Activated effector memory CD4-positive, alpha-beta T cell treated with Interleukin-2 at 50 U/mL for 16 hours (primary cell): ENCODE measurements at regions not wholly inside any gene's neighbourhood (a gene's known extent, or its start where the extent isn't known, plus 50 kb on each side); places are given as distances from the start of the nearest gene placed in this dataset.
A peak's percentile ranks its signal among the peaks of the same experiment; 100 is the strongest.

Experiments
- DNase-seq: peaks from one replicate; pipeline ENCODE4 v3.0.0-alpha.2; 2020

DNA sequence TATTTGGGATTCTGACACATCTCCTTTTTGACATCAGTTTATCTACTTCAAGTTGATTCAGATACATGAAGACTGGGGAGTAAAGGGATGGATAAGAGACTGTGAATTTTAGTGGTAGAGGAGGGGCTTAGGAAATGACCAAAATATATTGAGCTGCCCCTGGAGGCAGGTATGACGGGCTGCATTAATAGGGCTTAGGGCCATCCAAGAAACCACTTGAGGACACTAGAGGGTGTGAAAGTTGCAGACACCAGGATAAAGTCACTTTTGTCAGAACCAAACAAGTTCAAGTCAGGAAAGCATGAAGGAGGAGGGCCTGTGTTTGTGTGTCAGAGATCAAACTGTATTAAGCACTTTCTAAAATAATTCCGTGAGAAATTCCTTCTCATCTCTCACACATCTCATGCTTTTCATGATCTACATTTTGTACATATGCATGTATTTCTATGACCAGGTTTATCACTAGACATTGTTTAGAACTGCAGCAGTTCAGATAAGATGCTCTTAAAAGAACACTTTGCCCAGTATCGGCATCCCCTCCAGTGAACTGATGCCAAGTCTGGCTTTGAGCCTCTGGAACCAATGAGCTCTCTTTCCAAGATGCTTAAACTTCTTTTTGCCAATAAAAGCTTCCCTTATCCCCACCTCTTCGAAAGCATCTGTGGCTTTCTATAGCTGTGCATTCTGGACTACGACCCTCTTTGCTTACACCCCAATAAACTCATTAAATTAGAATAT is 136.9 kb downstream of the SLC38A1 start:
- no peak for DNase-seq

DNA sequence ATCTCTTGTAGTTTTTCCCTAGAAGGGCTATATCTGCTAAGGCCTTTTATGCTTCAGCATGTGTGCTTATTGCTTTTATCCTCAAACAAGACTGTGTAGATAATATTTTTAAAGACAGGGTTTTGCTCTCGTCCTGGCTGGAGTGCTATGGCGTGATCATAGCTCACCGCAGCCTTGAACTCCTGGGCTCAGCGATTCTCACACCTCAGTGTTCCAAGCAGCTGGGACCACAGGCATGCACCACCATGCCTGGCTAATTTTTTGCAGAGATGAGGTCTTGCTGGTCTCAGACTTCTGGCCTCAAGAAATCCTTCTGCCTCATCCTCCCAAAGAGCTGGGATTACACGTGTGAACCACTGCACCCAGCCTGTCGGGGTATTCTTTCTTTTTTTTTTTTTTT is 137.3 kb upstream of the SCAF11 start:
- DNase-seq, result no peak

DNA sequence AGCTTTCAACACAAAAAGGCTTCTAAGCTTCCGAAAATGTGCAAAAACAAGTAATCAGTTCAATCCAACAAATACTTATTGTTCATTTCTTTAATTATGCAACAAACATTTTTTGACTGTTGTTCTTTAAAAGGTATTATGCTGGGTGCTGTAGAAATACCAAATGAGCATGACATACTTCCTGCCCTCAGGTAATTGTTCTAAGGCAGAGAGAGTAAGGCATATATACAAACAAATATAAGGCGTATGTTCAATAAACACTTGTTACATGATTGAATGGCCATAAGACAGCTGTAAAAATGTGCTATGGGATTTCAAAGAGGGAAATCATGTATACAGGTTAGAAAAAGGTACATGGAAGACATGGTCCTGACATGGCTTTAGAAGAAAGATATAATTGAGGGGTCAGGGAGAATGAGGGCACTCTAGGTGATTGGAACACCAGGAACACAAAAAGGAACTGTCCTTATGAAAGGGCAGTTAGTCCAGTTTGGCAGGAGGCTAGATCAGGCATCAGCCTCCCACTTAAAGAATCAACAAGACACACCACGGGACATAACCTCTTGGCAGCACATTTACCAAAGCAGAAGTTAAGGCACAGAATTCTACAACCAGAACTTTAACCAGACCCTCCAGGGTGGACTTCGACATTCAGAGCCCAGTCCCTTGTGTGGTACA is 135.8 kb upstream of the SCAF11 start:
- DNase-seq, result no peak

DNA sequence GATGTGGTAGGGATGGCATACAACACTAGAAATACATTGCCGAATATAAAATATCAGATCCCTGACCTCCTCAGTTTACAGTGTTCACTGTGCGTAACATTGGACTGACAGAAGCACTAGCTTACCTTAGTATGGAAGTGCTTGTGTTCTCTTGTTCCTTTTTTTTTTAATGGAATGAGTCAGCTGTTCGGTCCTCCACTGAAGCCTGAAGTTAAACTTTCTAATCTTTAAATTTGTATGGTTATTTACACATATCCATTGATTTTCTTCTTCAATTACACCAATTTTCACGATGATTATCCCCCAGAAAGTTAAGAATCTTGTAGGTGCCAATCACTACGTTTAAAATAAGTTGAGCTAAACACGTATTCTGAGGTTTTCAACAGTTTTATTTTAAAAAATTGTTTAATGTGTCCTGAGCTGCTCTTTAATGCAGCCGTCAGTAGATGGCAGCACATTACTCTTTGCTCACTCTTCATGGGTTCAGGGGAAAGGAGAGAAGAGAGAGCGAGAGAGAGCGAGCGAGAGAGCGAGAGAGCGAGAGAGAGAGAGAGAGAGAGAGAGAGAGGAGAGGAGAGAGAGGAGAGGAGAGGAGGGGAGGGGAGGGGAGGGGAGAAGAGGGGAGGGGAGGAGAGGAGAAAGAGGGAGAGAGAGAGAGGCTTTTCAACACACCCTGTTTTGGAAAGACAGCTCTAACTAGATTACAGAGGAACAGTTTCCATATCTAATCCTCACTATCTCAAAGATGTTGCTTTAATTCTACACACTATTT is 134.7 kb upstream of the SCAF11 start:
- DNase-seq, result peak; percentile 19

DNA sequence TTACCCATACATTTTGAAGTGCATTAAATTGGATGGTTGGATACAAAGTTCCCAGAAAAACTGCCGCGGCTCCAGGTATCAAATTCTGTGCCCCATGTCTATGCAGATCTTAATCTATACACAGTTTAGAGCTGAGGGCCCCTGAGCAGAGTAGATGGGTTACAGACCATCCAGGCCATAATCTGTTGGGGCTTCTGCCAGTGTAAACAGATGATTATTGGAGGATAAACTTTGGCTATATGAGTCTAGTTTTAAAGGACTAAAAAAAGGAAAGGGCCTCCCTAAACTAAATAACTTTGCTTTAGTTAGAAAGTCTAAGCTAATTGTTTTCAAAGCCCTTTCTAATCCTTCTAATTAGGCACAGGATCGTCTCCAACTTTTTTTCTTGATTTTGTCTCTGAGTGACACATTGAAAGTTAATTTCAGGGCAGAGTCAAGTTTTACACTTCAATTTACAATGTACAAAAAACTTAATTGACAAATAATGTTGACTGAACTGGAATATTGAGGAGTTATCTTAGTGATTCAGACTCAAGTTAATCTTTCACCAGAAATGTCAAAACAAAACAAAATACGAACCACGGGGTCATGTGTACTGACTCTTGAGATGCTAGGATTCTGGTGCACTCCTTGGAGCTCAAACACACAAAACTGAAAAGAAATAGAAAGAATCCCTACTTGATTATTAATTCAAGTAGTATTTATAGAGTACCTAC is 133.9 kb upstream of the SCAF11 start:
- no peak for DNase-seq

DNA sequence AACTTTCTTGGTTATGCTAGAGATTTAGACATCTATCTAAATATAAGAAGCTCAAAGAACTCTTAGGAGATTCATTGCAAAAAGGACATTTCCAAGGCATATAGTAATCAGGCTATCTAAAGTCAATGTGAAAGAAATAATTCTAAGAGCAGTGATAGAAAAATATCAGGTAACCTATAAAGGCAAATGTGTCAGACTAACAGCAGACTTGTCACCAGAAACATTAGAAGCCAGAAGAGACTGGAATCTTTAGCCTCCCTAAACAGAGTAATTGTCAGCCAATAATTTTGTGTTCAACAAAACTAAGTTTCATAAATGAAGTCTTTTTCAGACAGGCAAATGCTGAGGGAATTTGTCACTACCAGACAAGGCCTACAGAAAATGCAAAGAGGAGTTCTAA is 122.0 kb upstream of the SCAF11 start:
- no peak for DNase-seq

DNA sequence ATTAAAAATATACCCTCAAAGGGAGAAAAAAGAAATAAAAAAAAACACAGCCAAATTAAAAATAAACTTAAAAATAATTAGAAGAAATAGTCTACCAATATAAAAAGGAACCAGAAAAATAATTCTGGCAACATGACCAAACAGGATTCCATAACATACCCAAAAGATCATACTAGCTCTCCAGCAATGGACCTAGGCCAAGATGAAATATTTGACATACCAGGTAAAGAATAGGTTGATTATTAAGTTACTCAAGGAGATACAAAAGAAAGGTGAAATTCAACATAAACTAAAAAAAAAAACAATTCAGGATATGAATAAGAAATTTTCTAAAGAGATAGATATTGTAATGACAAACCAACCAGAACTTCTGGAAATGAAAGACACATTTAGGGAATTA is 121.3 kb upstream of the SCAF11 start:
- DNase-seq, result no peak

DNA sequence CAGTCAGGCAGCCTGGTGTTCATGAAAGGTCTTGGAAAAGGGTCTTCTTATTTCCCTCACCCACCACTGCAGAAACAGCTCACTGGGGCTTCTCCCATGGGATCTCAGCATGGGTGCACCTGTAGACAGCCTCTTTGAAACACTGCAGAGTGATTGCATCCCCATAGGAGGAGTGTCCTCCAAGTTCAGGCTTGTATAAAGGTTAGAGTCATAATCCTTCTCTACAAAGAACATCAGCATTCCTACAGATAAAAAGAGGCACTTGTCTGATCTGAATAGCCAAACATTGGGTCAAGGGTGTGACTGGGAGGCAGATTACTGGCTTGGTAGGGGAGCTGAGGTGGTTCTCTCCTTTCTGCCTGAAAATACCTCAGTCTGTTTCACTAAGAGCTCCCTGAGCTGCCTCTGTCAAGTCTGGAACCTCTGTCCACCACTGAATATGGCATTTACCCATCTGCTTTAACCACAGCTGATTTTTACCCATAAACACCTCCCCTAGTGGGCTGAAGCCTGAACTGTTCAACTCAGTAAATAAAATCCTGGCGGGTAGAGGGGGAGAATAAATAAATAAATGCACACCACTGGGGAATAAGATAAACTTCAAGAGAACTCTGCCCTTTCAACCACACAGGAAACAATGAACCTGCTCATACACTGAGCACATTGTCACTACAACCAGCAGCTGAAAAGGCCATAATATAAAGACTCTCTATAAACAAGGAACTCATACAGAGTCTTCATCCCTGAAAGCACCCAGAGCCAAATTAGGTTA is 120.7 kb upstream of the SCAF11 start:
- DNase-seq, result no peak

DNA sequence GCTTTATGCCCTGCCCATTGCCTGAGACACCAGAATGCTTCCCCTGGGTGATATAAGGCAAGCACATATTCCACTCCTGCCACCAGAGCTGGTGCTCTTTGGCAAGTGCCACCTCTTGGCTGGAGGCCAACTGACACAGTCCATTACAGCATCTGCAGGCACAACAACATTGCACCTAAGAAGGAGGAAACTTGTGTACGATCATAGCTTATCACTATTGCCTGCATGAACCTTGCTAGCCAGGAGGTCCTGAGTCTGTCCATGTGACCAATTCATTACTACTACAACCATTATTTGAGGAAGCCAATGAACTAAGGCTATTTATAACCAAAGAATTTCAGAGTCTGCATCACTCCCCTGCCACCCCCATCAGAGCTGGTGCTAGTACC is 119.8 kb upstream of the SCAF11 start:
- DNase-seq, result no peak

DNA sequence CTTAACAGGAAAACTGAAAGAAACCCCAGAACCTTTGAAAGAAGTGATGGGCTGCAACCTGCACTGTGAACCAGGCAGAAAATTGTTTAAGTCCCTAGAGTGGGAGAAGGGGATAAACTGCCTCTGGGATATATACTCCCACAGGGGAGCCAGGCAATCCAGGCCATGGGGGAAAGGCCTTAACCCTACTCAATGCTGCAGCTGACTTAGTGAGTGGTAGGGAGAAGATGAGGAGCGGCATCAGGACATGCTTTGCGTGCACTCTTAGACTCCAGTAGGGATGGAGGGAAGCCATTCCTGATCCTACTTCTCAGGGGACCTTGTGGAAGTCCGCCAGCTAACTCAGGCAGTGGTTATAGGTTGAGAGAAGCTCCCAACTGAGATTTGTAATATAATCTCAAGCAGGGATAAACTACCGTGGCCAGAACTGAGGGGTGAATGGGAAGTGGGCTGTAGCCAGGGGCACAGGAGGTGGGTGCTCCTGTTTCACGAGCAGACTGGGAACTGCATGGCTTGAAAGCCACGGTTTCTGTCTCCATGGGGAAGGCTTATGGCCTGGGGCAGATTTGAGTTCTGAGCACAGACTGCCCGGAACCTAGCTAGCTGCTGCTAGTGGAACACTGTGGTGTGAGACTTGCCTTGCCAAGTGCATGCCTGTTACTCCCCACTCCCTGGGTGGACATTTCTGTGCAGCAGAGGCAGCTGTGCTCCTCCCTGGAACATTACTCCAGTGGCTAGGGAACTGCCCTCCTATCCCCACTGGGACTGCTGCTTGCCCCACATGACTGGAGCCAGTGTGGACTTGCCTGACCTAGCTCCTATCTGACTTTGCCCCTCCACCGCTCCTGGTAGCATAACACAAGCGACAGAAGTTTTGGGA is 119.2 kb upstream of the SCAF11 start:
- DNase-seq, result no peak

DNA sequence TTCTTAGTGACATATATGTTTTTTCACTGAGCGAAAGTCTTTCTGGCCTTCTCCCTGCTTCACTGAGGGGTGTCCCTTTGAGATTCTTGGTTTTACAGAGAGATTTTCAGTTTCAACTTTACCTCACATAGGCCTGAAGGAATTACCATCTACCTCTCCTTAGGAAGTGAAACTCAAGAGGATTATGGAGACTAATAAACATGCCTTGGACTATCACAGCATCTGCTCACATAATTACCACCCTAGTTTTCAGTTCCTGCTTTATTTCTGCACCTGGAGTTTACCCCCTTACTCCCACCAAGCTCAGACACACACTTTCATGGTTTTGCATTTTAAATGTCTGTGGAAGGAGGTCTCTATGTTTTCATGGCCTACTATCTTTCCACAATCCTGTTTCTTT is 118.3 kb upstream of the SCAF11 start:
- DNase-seq, result no peak

DNA sequence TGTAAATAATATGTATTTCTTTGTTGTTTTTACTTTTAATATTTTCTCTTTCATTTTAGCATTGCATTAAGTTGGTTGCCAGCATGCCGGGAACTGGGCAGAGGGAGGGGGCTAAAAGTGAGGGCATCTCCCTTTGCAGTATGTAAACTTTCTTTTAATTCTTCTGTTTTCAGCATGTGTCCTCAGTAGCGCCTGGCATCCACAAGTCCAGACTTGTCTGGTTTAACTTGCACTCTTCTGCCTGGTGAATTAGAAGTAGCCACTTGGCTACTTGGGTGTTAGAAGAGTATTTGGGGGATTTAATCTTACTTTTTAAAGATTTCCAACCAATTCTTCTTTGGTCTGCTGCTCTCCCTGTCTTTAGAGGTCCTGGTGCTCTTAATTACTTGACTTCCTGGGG is 117.2 kb upstream of the SCAF11 start:
- DNase-seq, result no peak

DNA sequence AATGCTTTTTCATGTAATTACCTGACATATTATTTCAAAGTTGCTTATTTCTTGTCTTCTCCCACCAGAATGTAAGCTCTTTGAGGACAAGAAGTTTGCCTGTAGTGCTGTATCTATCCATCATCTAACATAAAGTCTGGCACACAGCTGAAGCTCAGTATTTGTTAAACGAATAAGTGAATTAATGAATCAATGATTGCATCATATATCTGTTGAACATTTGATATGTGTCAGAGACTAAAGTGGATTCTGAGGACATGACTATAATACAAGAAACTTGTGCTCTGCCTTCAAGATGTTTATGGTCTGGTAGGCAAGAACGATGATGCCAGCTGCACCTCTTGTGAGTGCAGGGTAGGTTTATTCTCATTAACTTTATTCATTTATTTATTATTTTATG is 115.4 kb upstream of the SCAF11 start:
- no peak for DNase-seq

DNA sequence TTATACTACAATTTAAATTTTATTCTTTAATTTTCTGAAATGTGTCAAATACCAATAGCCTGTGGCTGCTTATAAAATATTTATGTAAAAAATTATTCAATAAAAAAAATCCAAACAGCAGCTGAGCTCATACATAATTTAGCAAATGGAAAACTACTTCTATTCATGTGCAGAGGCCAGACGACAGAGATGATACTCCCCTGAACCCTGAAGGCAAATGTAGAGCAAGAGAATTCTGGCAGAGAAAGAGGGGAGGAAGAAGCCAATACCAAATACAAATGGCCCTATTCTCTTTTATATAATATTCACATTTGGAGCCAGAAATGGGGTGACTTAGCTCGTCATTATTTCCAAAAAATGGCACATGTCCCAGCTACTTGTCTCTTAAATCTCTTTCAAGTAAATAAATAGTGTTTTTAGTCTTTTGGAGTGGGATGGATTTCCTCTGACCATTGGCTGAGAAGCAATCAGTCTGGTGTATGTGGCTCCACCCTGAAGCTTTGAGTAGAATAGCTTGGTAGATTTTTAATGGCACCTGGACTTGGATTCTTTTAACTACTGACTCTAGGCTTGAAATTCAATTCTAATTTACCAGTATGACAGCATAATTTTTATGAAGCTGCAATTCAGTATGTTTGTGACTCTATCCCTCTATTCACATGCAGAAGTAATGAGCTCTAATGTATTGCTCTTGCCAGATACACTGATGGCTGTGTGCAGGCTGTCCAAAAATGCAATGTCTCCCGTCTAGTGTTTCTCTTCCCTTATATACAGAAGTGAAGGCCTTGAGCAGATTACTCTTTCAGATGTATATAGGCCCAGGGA is 113.4 kb upstream of the SCAF11 start:
- DNase-seq, result no peak

DNA sequence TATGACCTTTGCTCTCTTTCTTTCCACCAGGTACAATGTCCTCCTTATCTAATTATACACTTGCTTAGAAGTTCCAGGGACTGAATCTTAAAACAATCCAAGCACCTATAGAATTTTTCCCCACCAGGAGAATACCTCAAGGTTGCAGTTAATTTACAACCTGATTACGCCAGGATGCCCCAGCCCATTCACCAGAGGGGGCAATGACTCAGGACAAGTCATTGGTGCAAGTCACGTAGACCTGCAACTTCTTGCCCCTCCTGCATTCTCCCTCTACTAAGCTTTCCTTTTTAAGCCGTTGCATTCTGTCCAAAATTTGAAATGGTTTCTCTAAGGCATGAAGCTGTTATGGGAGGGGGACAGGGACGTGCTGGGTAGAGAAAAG is 111.1 kb upstream of the SCAF11 start:
- no peak for DNase-seq

DNA sequence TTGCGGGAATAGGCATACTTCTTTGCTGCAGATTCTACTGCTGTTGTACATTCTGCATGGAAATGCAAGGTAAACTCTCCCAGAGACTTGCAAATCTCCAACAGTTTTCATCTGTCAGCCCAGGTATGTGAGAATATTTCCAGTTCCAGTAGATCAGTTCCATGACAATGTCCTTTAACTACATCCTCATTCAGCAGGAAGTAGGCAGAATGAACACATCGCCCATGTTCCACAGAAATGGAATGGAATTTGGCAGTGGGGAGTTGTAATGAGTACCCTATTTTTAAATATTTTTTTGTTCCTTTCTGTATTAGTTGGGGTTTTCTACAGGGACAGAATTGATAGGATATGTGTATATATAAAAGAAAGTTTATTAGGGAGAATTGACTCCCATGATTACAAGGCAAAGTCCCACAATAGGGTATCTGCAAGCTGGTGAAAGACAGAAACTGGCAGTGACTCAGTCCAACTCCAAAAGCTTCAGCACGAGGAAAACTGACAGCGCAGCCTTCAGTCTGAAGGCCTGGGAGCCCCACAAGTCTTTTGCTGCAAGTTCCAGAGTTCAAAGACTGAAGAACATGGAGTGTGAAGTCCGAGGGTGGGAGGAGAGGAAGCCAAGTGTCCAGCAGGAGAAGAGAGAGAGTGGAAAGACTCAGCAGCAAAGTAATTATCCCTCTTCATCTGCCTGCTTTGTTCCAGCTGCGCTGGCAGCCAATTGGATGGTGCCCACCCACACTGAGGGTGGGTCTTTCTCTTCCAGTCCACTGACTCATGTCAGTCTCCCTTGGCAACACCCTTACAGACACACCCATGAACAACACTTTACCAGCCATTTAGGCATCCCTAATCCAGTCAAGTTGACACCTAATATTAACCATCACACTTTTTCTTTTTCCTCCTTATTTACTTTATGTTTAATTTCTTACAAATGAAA is 110.4 kb upstream of the SCAF11 start:
- DNase-seq, result no peak

DNA sequence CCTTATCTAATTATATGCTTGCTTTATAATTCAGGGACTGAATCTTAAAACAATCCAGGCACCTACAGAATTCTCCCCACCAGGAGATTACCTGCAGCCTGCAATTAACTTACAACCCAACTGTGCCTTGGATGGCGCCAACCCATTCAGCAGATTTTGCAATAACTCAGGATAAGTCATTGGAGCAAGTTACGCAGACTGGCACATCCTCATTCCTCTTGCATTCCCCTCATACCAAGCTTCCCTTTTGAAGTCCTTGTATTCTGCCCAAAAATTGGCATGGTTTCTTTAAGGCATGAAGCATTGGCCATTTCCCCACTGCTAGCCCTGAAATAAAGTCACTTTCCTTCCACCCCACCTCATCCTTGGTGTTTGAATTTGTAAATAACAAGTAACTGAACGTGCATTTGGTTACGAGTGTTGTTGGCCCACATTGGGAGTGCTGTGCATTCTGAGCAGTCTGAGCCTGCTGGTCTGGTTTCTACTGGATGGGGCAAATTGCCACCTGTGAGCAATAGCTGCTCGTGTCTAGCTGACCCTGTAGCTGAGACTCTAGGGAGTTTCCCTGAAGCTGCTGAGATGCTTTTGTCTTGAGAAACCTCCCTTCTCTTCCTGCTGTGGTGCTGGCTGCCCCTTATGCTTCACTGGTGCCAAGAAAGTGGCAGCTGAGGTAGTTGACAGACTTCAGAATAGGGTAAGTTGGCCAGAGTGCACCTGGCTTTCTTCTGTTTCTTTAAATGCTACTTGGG is 99.2 kb upstream of the SCAF11 start:
- DNase-seq, result no peak

DNA sequence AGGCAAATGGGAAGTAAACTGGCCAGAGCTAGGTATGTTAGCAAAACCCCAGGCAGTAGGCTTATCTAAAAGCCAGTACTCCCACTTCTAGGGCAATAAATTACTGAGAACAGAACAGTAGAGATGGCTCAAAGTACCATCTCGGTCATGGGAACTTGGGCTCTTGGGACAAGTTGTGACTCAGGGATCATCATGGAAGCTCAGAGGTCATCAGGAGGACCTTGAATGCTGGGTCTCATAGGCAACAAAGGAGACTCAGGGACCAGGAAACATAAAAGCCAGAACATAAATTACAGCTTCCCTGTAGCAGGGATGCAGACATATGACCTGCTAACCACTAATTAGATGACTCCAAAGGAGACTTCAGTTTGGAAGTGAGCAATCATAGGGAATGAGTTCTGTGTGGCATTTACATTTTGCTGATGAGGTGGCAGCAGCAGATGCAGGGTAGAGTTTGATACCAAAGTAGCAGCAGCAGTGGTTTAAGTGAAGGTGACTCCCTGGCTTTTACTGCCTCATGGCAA is 97.6 kb upstream of the SCAF11 start:
- DNase-seq, result no peak
